ENCODE measurements at regions not wholly inside any gene's neighbourhood (a gene's known extent, or its start where the extent isn't known, plus 50 kb on each side); places are given as distances from the start of the nearest gene placed in this dataset.

- TF ChIP-seq CTCF (IDR thresholded peaks at IDR 0.05), result no peak
- TF ChIP-seq POLR2A (IDR thresholded peaks at IDR 0.05), result no peak
Observed at GRCh38 chr13:46953331-46953730, 56.5 kb upstream of the HTR2A start.

Data from adrenal gland (tissue), 5 donors.